ENCODE measurements at regions not wholly inside any gene's neighbourhood (a gene's known extent, or its start where the extent isn't known, plus 50 kb on each side); places are given as distances from the start of the nearest gene placed in this dataset.

- no peak for TF ChIP-seq CTCF (conservative IDR thresholded peaks at IDR 0.05; ENCODE audit: low read length)
- TF ChIP-seq EZH2phosphoT487 (IDR thresholded peaks at IDR 0.05; ENCODE audit: borderline replicate concordance, low read depth, low read length), result no peak
These were observed 1293.0 kb upstream of the TENM4 start for GRCh38 chr11:80733790-80734189.
